T47D (cell line): ENCODE measurements at regions not wholly inside any gene's neighbourhood (a gene's known extent, or its start where the extent isn't known, plus 50 kb on each side); places are given as distances from the start of the nearest gene placed in this dataset.

Source experiments
- DNase-seq, 2 experiments: peaks; one replicate each; pipeline versions ENCODE4 v3.0.0 to v3.0.0-alpha.2; 2011 to 2012; ENCODE audit warnings: low read depth in 1 of 2, low spot score in 1 of 2
- JUND ChIP-seq: IDR thresholded peaks from 2 replicates; pipeline ENCODE4 v1.6.1; 2012; ENCODE audit warnings: low read depth
- in situ Hi-C: cut with HindIII; loops from 2 replicates; pipeline ENCODE4 v1.10.0; 2016; ENCODE audit warnings: low sequenced_read_pairs, low pct_unique_long_range_greater_than_20kb

- in situ Hi-C loops: no loop called here
- TF ChIP-seq JUND: no peak
- DNase-seq: no peak
Measured at GRCh38 chr13:99072356-99072755, 94.5 kb upstream of the DOCK9 start.

- no peak for TF ChIP-seq JUND
- DNase-seq: no peak
- in situ Hi-C loops: no loop called here
Measured at GRCh38 chr13:99072941-99073340, 95.1 kb upstream of the DOCK9 start.

GRCh38 chr13:99074693-99075092 lies 96.8 kb upstream of the DOCK9 start:
- in situ Hi-C loops: no loop called here
- TF ChIP-seq JUND: no peak
- no peak for DNase-seq

DNA sequence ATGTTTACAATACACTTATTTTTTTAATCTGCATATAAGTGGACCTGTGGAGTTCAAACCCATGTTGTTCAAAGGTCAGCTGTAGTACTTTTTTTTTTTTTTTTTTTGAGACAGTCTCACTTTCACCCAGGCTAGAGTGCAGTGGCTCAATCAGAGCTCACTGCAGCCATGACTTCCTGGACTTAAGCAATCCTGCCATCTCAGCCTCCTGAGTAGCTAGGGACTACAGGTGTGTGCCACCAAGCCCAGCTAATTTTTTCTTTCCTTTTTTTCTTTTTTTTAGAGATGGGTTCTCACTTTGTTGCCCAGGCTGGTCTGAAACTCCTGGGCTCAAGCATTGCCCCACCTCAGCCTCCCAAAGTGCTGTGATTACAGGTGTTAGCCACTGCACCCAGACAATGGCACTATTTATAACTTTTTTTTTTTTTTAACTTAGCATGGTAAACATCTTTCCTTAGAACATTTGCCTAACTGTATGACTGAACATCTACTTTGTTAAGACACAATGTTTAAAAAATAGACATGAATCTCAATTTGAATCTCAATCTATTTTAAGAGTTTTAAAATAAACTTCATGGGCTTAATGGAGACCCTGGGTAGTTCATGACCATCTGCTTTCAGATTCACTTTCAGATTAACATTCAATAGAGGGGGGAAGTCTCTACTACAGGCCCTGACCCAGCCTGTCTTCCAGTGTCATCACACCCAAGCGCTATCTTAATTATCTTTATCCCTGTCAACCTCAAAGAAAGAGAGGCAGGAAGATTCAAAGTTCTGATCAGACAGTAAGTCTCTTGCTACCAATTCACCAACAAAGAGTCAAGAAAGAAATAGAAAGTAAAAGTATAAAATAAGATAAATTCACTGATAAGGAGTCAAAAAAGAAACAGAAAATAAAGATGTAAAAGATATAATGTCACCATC lies 97.7 kb upstream of the DOCK9 start:
- no peak for TF ChIP-seq JUND
- in situ Hi-C loops: no loop called here
- DNase-seq: no peak

GRCh38 chr13:99078017-99078771 lies 100.3 kb upstream of the DOCK9 start:
- DNase-seq: no peak
- in situ Hi-C loops: no loop called here
- no peak for TF ChIP-seq JUND

DNA sequence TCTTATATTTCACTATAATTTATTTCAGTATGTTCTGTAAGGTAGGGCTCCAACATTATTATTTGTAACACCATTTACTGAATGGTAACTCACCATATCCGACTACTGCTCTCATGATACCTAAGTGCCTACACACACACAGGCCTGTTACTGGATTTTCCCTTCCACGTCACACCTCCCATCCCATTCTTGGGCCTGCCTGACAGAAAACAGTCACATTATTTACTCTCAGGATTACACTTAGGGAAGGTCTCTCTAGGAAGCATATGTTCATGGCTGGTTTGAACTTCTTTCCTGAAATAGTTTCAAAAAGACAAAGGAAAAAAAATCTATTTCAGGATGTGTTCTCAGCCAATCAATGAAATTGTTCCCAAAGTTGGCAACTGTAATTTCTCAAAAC lies 102.3 kb upstream of the DOCK9 start:
- DNase-seq: no peak
- in situ Hi-C loops: no loop called here
- TF ChIP-seq JUND: no peak

DNA sequence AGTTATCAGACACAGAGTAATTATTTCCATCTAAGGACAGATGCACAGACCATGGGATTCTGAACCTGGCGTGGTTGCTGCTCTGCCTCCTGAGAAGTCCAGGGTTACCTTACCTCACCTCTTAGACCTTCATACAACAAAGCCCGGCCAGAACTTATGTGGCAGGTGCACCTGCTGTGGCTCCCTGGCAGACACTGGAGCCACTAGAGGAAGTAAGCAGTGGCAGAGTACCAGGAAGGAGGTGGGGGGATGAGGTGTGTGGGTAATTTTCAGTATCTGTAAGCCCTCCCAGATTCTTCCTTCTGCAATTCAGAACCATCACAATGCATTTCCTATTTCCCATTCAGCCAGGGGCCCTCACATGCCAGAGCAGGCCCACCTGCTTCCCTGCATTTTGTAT lies 106.1 kb upstream of the DOCK9 start:
- in situ Hi-C loops: no loop called here
- TF ChIP-seq JUND: no peak
- DNase-seq: no peak

DNA sequence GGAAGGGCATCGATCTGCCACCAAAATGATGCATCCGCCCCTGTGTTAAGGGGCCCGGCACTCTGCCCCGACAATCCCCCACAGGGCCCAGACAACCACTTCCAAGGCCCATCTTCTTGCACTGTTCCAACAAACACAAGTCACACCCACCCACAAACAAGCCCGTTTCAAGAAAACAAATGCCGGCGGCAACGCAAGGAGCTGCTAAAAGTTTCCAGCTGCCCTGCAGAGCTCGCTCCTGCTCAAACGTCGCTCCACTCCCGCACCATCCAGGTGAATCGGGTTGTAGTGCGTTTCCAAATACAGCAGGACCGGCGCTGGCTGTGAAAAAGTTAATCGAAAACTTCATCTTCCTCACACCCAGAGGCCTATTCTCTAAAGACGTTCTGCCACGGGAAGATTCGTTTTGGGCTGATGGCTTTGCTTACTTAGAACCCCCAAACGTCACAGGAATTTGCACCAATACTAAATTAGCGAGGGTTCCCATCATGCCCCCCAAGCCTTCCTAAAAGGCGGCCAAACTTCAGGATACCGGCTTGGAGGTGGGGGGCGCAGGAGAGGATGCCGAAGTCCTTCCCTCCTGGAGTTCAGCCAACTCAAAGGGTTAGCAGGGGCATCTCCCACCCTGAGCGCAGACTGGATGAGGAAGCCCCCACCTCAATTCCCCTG lies 107.4 kb upstream of the DOCK9 start:
- DNase-seq: no peak
- in situ Hi-C loops: no loop called here
- no peak for TF ChIP-seq JUND

DNA sequence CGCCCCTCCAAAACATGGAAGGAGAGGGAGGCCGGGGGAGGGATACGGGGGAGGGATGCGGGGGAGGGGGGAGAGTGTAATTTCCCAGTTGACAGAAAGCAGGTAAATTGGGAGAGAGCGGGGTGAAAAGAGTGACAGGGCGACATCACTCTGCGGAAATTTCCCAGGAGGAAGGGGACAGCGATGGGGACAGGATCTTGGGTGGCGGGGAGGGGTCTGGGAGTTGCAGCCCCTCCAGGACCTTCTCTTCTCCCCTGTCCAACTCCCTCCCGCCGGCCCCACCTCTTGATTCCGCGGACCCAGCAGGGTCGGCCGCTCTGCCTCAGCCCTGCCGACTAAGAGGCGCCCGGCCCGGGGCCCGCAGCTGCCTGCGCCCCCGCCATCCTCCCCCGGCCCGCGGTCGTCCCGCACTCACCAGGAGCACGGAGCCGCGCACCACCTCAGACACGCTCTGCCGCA lies 108.0 kb upstream of the DOCK9 start:
- DNase-seq: no peak

DNA sequence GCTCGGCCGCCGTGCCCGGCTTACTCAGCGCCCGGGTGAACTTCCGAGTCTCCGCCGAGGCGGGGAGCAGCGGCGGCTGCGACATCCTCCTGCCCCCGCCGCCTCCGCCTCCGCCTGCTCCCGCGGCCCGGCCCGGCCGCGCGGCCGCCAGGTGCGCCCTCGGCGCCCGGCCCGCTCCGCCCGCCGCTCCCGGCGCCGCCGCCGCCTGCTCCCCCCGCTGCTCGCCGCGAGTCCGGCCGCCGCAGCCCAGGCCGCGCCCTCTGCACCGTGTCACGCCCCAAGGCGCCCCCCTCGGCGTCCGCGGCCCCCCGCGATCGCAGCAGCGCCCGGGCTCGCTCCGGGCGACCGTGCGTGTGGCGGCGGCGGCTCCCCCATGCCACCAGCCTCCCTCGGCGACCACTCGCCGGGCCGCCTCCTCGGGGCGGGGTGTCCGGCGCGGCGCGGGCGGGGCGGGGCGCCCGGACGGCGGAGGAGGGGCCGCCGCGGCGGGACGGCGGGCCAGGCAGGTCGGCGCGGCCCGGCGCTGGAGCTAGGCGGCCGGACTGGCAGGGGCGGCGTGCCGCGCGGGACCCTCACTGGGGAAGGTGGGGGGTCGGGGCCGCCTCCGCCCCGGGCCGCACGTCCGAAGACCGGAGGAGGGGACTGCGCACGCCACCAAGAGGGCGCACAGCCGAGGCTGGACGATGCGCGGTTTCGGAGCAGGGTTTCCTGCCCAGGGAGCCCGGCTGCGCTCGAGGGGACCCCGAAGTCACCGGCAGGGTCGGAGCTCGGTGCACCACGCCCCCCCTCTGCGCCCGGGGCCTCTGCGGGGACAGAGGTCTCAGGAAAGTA lies 108.6 kb upstream of the DOCK9 start:
- TF ChIP-seq JUND: no peak
- in situ Hi-C loops: no loop called here
- peak; percentile 51 to 75 for DNase-seq

More for the DNA sequence above, 108.0 kb upstream of the DOCK9 start:
- in situ Hi-C loops: no loop called here
- no peak for TF ChIP-seq JUND

DNA sequence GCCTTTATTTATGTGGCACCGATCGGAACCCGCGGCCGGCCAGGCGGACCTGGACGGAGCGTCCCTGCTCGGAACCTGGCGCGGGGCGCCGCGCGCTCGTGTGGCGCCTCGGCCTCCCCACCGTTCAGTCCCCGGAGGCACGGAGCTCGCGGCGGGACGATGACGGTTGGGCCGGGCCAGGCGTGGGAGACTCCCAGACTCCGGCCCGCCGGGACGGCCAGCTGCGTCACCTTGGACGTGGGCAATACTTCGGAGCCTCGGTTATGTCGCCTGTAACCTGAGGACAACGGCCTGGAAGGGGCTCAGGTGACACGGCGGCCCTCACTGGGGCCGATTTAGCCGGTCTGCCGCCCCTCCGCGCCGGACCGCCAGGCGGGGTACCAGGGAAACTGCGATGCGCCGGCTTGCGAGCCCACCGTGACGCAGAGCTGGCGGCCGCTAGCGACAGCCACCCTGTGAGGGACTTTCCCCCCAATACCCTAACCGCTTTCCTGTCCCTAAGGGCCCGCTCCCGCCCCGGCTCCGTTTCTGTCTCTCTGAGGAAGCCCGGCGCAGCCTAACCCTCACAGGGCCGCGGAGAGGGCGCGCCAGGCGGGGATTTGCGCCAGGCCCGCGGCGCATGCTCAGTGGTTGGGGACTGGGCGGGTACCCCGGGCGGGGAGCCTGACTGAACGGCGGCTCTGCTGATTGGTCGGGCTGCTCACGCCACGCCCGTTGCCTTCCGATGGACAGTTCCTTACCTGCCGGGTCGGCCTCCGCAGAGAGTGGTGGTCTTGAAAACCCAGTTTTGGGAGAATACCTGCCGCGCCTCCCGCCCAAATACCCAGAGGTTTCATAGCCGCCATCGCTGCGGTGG lies 109.5 kb upstream of the DOCK9 start:
- in situ Hi-C loops: no loop called here
- DNase-seq: peak; percentile 88 to 98
- TF ChIP-seq JUND: no peak
